SK-N-MC (cell line): ENCODE measurements at regions not wholly inside any gene's neighbourhood (a gene's known extent, or its start where the extent isn't known, plus 50 kb on each side); places are given as distances from the start of the nearest gene placed in this dataset.

ENCODE experiments used
- EZH2 ChIP-seq: fragments of 200-600 bp; sonication (generic); IDR thresholded peaks from one replicate; pipeline ENCODE4 v1.6.1; 2017; ENCODE audit warnings: antibody characterized with exemption
- FOXP2 ChIP-seq: optimal IDR thresholded peaks from 2 replicates; pipeline ENCODE3; 2011; ENCODE audit warnings: mild to moderate bottlenecking, moderate library complexity; ENCODE audit not compliant: insufficient read depth; ENCODE audit errors: extremely low read length, control extremely low read depth
- POLR2AphosphoS5 ChIP-seq: IDR thresholded peaks from 2 replicates; pipeline ENCODE4 v1.6.1; 2012; ENCODE audit warnings: mild to moderate bottlenecking, low read depth, low read length, borderline replicate concordance

GRCh38 chr20:57809661-57810172 lies 99.9 kb upstream of the PMEPA1 start:
- no peak for TF ChIP-seq EZH2
- TF ChIP-seq POLR2AphosphoS5, result no peak
- no peak for TF ChIP-seq FOXP2
